Endothelial cell of hepatic sinusoid (primary cell): ENCODE measurements at regions not wholly inside any gene's neighbourhood (a gene's known extent, or its start where the extent isn't known, plus 50 kb on each side); places are given as distances from the start of the nearest gene placed in this dataset.

Experiments used
- in situ Hi-C: cut with HindIII; loops from 2 replicates; pipeline ENCODE4 v1.10.0; 2017; ENCODE audit warnings: low sequenced_read_pairs

DNA sequence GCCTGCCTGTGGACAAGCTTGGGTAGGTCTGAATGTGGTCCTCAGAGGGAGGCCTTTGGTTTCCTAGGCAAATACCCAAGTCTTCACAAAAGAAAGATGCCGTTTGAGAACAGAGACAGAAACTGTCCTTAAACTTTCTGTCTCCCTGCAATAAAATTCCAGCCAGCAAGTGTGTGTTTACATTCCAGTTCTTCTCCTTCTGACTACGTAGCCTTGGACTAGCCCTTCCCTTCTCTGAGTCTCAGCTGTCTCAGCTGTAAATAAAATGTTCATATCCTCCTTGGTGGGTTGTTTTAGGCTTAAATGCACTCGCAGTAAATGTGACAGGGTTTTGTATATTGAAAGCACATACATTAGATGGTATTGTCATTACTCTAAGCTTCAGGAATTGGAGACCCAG lies 561.2 kb upstream of the MKI67 start:
- in situ Hi-C loops: no loop called here

DNA sequence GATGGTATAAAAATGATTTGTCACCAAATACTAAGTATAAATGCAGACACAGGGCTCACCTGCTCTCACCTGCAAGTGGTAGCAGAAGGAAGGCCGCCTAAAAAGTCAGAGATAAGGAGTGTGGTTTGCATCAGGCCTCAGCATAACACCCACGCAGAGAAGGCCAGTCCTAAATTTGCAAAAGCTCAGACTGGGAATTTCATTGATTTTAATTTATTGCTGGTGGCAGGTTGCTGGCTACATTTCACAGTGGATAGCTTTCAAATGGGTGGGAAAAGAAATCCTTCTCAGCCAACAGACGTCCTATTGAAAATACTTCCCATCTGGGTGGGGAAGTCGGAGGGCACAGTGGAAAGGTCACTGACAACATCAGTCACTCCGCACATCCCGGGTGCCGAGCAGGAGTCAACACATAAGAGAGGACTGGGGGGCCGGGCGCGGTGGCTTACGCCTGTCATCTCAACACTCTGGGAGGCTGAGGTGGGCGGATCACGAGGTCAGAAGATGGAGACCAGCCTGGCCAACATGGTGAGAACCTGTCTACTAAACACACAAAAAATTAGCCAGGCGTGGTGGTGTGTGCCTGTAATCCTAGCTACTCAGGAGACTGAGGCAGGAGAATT lies 561.8 kb upstream of the MKI67 start:
- in situ Hi-C loops: no loop called here

GRCh38 chr10:128689667-128690066 lies 563.4 kb upstream of the MKI67 start:
- in situ Hi-C loops: no loop called here

GRCh38 chr10:128693493-128694131 lies 567.4 kb upstream of the MKI67 start:
- in situ Hi-C loops: no loop called here

- in situ Hi-C loops: no loop called here
These were observed 568.1 kb upstream of the MKI67 start for GRCh38 chr10:128694168-128694850.

GRCh38 chr10:128694851-128695725 lies 568.9 kb upstream of the MKI67 start:
- in situ Hi-C loops: no loop called here

GRCh38 chr10:128695931-128696330 lies 569.7 kb upstream of the MKI67 start:
- in situ Hi-C loops: no loop called here

GRCh38 chr10:128697437-128697836 lies 571.2 kb upstream of the MKI67 start:
- in situ Hi-C loops: no loop called here

GRCh38 chr10:128701381-128701780 lies 575.2 kb upstream of the MKI67 start:
- in situ Hi-C loops: no loop called here

DNA sequence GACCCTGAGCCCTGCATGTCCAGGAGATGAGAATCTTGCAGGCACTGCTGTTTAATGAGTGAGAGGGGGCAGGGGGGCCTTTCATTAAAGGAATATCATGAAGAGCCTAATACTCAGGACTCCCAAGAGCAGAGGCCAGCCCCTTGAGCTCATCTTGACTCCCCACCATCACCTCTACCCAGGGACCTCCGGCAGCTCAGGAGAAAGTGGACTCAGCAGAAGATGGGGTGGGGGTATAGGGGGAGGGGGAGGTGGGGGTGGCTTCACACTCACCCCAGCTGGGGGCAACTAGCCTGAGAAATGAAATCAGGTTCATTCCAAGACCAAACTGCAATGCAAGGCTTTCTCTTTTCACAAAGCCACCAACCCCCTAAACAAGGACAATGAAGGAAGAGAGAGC lies 575.6 kb upstream of the MKI67 start:
- in situ Hi-C loops: no loop called here

GRCh38 chr10:128704716-128705115 lies 578.5 kb upstream of the MKI67 start:
- in situ Hi-C loops: no loop called here

DNA sequence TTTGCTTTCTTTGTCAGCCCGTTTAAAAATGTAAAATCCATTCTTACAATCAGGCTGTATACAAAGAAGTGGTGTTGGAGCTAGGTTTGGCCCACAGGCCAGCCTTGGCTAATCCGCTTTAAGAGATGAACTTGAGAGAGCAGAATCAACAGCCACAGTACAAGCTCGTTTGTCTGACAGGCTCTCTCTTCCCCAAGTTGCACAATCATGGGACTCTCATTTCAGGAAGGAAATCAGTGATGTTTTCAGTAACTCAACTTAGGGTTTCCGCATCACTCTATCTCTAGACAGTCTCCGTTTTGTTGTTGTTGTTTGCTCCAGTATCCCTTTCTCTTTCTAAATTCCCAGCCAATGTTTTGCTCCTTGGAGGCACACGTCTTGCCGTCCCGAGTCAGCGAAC lies 582.0 kb upstream of the MKI67 start:
- in situ Hi-C loops: no loop called here

- in situ Hi-C loops: no loop called here
These were observed 583.5 kb upstream of the MKI67 start for GRCh38 chr10:128709686-128710085.

GRCh38 chr10:128710098-128710797 lies 584.0 kb upstream of the MKI67 start:
- in situ Hi-C loops: no loop called here

DNA sequence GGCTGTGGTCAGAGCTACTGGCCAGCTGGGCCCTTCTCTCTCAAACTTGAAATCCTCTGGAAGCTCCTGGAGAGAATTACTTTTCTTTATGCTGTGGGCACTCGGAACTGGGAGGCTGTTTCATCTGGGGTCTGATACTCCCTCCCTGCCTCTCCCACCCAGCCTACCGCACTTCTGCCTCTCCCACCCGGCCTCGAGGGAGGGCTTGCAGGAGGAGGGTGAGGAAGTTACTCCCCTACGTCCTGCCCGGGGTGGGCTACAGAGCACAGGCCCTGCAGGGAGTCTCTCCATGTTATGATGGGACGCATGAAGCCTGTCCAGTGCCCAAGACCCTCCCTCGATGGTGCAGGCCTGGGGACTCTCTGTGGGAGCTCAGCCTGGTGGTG lies 584.6 kb upstream of the MKI67 start:
- in situ Hi-C loops: no loop called here

GRCh38 chr10:128711806-128712205 lies 585.6 kb upstream of the MKI67 start:
- in situ Hi-C loops: no loop called here

DNA sequence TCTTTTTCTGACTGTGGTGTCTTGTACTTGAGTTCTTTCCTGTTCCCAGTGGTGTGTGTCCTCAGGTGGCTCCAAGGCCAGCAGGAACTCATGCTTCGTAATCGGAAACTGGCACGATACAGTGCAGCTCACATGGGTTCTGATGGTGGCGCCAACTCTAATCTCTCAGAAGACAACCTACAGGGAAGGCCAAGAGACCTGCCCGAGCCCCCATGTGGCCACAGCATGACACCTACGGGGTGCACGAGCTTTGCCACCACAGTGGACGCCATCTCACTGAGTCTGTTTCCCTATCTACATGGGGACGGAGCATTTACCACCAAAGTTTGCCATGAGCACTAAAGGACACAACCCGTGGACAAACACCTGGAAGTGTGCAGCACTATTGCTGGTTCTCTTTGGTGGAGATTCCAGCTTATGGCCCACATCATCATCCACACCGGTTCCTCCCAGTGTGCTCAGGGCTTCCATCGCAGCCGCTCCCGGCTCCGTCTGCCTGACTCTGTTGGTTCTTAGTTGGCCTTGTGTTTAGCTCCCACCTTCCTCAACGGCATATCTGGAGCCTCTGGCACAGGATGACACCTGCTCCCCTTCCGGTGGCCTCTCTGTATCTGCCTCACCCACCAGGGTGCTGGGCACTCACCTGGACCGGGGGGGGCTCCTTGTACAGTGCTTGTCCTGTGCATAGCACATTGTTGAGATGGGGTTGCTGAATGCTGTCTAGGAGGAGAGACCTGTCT lies 586.6 kb upstream of the MKI67 start:
- in situ Hi-C loops: no loop called here

GRCh38 chr10:128713471-128713870 lies 587.2 kb upstream of the MKI67 start:
- in situ Hi-C loops: no loop called here

DNA sequence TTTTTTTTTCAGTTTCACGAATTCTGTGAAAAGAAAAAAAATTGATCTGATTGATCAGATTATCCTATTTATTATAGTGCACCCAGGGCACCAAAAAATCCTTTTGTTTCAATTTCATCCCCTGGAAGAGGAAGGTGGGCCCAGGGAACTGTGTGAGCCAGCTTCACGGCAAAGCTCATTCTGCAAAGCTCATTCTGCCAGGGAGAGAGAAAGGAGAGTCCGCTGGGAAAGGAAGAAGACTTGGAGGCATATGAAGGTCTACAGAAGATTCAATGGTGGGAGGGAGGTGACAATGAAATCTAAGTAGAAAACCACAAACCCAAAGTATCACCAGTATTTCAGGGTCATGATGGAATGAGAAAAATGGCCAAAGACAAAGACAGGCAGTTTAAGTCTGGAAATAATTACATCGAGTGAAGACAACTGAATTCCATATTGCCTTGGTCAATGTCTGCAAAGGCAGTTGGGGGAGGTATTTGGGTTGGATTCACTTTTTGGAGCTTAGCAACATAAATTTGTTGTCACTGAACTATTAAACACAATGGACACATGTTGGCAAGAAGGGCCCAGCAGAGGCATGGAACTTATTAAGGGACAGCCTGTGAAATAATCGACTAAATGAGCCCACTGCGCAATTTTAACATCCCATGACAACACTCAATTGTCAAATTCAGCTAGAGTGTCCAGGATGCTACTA lies 587.8 kb upstream of the MKI67 start:
- in situ Hi-C loops: no loop called here
